ENCODE measurements at regions not wholly inside any gene's neighbourhood (a gene's known extent, or its start where the extent isn't known, plus 50 kb on each side); places are given as distances from the start of the nearest gene placed in this dataset.

DNA sequence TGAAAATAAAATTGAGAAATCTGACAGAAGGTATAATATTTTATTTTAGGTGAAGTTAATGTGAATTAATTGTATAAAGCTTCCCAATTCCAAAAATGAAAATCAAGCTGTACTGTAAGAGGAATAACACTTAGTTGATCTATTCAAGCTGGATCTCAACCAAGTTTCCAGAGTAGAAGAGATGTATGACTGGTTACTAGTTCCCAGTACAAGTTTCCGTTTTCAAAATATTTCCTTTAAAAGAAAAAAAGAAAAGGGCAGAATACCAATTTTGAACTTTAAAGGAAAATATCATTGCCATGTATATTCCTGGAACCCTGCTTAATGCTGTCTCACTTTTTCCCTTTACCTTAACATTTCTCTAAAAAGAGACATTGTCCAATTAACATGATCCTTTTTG, 308.5 kb downstream of the IRS1 start:
- TF ChIP-seq, protein P1, sequence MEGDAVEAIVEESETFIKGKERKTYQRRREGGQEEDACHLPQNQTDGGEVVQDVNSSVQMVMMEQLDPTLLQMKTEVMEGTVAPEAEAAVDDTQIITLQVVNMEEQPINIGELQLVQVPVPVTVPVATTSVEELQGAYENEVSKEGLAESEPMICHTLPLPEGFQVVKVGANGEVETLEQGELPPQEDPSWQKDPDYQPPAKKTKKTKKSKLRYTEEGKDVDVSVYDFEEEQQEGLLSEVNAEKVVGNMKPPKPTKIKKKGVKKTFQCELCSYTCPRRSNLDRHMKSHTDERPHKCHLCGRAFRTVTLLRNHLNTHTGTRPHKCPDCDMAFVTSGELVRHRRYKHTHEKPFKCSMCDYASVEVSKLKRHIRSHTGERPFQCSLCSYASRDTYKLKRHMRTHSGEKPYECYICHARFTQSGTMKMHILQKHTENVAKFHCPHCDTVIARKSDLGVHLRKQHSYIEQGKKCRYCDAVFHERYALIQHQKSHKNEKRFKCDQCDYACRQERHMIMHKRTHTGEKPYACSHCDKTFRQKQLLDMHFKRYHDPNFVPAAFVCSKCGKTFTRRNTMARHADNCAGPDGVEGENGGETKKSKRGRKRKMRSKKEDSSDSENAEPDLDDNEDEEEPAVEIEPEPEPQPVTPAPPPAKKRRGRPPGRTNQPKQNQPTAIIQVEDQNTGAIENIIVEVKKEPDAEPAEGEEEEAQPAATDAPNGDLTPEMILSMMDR (conservative IDR thresholded peaks at IDR 0.05): no peak
- no peak for TF ChIP-seq ZFX (IDR thresholded peaks at IDR 0.05)
